Liver (tissue), 3 donors: ENCODE measurements at regions not wholly inside any gene's neighbourhood (a gene's known extent, or its start where the extent isn't known, plus 50 kb on each side); places are given as distances from the start of the nearest gene placed in this dataset.

Experiments used
- FOXA1 ChIP-seq: IDR thresholded peaks from 2 replicates; pipeline ENCODE4 v1.6.1; 2016; ENCODE audit warnings: antibody characterized with exemption
- GABPA ChIP-seq, 2 donors: IDR thresholded peaks in 1 of 2; conservative IDR thresholded peaks in 1 of 2; 2 replicates each; pipeline ENCODE4 v1.6.1; 2016; ENCODE audit warnings: antibody characterized with exemption in 2 of 2, mild to moderate bottlenecking in 1 of 2, moderate library complexity in 1 of 2
- HNF4A ChIP-seq, 2 donors: conservative IDR thresholded peaks; 2 replicates each; pipeline ENCODE4 v1.6.1; 2016; ENCODE audit warnings: antibody characterized with exemption in 2 of 2, mild to moderate bottlenecking in 2 of 2
- JUND ChIP-seq, 2 donors: IDR thresholded peaks; 2 replicates each; pipeline ENCODE4 v1.6.1; 2016; ENCODE audit warnings: antibody characterized with exemption in 2 of 2
- RAD21 ChIP-seq, 2 donors: IDR thresholded peaks; 2 replicates each; pipeline ENCODE4 v1.6.1; 2016; ENCODE audit warnings: antibody characterized with exemption in 2 of 2, mild to moderate bottlenecking in 2 of 2
- RXRA ChIP-seq, 2 donors: IDR thresholded peaks; 2 replicates each; pipeline ENCODE4 v1.6.1; 2017 to 2018; ENCODE audit warnings: antibody characterized with exemption in 2 of 2, mild to moderate bottlenecking in 1 of 2
- SP1 ChIP-seq: IDR thresholded peaks from 2 replicates; pipeline ENCODE4 v1.6.1; 2018; ENCODE audit warnings: antibody characterized with exemption, mild to moderate bottlenecking
- TAF1 ChIP-seq: conservative IDR thresholded peaks from 2 replicates; pipeline ENCODE4 v1.6.1; 2016; ENCODE audit warnings: antibody characterized with exemption, mild to moderate bottlenecking
- YY1 ChIP-seq: IDR thresholded peaks from 2 replicates; pipeline ENCODE4 v1.6.1; 2016; ENCODE audit warnings: antibody characterized with exemption, mild to moderate bottlenecking
- TF ChIP-seq, protein P1 (sequence below): fragments of 150-350 bp; IDR thresholded peaks from 2 replicates; pipeline ENCODE4 v1.5.1; 2017; ENCODE audit warnings: improper control_type of control experiment, low read depth, low read length; ENCODE audit not compliant: missing input control
- TF ChIP-seq, protein P2 (sequence below): IDR thresholded peaks from 2 replicates; pipeline ENCODE4 v1.6.1; 2016; ENCODE audit warnings: antibody characterized with exemption
- TF ChIP-seq, protein P3 (sequence below): IDR thresholded peaks from 2 replicates; pipeline ENCODE4 v1.6.1; 2016; ENCODE audit warnings: antibody characterized with exemption, mild to moderate bottlenecking
- TF ChIP-seq, protein P4 (sequence below): IDR thresholded peaks from 2 replicates; pipeline ENCODE4 v1.6.1; 2016; ENCODE audit warnings: antibody characterized with exemption
- donor health status: healthy.
- donor health status: healthy.

DNA sequence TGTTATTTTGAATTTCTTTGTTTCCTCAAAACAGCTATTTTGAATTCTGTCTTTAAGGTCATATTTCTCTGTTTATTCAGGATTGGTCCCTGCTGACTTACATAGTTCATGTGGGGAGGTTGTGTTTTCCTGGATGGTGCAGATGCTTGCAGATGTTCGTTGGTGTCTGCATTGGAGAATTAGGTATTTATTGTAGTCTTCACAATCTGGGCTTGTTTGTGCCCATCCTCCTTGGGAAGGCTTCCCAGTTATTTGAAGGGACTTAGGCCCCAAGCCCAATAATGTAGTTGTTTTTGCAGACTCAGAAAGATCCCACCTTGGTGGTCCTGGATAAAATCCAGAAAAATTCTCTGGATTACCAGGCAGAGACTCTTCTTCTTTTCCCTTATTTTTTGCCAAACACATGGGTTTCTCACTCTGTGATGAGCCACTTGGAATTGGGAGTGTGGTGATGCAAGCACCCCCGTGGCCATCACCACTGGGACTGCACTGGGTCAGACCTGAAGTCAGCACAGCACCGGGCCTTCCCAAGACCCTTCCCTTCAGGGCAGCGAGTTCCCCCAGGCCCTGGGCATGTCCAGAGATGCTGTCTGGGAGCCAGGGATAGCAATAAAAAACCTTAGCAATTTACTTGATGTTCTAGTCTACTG is 81.6 kb upstream of the EZR start:
- TF ChIP-seq, protein P1, sequence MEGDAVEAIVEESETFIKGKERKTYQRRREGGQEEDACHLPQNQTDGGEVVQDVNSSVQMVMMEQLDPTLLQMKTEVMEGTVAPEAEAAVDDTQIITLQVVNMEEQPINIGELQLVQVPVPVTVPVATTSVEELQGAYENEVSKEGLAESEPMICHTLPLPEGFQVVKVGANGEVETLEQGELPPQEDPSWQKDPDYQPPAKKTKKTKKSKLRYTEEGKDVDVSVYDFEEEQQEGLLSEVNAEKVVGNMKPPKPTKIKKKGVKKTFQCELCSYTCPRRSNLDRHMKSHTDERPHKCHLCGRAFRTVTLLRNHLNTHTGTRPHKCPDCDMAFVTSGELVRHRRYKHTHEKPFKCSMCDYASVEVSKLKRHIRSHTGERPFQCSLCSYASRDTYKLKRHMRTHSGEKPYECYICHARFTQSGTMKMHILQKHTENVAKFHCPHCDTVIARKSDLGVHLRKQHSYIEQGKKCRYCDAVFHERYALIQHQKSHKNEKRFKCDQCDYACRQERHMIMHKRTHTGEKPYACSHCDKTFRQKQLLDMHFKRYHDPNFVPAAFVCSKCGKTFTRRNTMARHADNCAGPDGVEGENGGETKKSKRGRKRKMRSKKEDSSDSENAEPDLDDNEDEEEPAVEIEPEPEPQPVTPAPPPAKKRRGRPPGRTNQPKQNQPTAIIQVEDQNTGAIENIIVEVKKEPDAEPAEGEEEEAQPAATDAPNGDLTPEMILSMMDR: no peak
- no peak for TF ChIP-seq GABPA (IDR thresholded peaks at IDR 0.05 in 1 of 2, conservative IDR thresholded peaks at IDR 0.05 in 1 of 2)
- TF ChIP-seq, protein P2, sequence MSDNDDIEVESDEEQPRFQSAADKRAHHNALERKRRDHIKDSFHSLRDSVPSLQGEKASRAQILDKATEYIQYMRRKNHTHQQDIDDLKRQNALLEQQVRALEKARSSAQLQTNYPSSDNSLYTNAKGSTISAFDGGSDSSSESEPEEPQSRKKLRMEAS: no peak
- TF ChIP-seq, protein P3, sequence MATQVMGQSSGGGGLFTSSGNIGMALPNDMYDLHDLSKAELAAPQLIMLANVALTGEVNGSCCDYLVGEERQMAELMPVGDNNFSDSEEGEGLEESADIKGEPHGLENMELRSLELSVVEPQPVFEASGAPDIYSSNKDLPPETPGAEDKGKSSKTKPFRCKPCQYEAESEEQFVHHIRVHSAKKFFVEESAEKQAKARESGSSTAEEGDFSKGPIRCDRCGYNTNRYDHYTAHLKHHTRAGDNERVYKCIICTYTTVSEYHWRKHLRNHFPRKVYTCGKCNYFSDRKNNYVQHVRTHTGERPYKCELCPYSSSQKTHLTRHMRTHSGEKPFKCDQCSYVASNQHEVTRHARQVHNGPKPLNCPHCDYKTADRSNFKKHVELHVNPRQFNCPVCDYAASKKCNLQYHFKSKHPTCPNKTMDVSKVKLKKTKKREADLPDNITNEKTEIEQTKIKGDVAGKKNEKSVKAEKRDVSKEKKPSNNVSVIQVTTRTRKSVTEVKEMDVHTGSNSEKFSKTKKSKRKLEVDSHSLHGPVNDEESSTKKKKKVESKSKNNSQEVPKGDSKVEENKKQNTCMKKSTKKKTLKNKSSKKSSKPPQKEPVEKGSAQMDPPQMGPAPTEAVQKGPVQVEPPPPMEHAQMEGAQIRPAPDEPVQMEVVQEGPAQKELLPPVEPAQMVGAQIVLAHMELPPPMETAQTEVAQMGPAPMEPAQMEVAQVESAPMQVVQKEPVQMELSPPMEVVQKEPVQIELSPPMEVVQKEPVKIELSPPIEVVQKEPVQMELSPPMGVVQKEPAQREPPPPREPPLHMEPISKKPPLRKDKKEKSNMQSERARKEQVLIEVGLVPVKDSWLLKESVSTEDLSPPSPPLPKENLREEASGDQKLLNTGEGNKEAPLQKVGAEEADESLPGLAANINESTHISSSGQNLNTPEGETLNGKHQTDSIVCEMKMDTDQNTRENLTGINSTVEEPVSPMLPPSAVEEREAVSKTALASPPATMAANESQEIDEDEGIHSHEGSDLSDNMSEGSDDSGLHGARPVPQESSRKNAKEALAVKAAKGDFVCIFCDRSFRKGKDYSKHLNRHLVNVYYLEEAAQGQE: no peak
- no peak for TF ChIP-seq RAD21 (IDR thresholded peaks at IDR 0.05)
- no peak for TF ChIP-seq HNF4A (conservative IDR thresholded peaks at IDR 0.05)
- TF ChIP-seq TAF1: no peak
- no peak for TF ChIP-seq JUND (IDR thresholded peaks at IDR 0.05)
- no peak for TF ChIP-seq SP1
- no peak for TF ChIP-seq FOXA1
- no peak for TF ChIP-seq YY1
- TF ChIP-seq, protein P4, sequence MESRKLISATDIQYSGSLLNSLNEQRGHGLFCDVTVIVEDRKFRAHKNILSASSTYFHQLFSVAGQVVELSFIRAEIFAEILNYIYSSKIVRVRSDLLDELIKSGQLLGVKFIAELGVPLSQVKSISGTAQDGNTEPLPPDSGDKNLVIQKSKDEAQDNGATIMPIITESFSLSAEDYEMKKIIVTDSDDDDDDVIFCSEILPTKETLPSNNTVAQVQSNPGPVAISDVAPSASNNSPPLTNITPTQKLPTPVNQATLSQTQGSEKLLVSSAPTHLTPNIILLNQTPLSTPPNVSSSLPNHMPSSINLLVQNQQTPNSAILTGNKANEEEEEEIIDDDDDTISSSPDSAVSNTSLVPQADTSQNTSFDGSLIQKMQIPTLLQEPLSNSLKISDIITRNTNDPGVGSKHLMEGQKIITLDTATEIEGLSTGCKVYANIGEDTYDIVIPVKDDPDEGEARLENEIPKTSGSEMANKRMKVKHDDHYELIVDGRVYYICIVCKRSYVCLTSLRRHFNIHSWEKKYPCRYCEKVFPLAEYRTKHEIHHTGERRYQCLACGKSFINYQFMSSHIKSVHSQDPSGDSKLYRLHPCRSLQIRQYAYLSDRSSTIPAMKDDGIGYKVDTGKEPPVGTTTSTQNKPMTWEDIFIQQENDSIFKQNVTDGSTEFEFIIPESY: no peak
- TF ChIP-seq RXRA (IDR thresholded peaks at IDR 0.05): no peak
